HG02623 (cell line): ENCODE measurements at regions not wholly inside any gene's neighbourhood (a gene's known extent, or its start where the extent isn't known, plus 50 kb on each side); places are given as distances from the start of the nearest gene placed in this dataset.

Experiments
- ATAC-seq: cut with Tn5 transposase; IDR thresholded peaks from one replicate; pipeline ENCODE4 v1.9.1; 2021; ENCODE audit warnings: moderate library complexity; ENCODE audit not compliant: unreplicated experiment

GRCh38 chr16:86209202-86209601 is 301.1 kb upstream of the FOXF1 start:
- ATAC-seq, result no peak

DNA sequence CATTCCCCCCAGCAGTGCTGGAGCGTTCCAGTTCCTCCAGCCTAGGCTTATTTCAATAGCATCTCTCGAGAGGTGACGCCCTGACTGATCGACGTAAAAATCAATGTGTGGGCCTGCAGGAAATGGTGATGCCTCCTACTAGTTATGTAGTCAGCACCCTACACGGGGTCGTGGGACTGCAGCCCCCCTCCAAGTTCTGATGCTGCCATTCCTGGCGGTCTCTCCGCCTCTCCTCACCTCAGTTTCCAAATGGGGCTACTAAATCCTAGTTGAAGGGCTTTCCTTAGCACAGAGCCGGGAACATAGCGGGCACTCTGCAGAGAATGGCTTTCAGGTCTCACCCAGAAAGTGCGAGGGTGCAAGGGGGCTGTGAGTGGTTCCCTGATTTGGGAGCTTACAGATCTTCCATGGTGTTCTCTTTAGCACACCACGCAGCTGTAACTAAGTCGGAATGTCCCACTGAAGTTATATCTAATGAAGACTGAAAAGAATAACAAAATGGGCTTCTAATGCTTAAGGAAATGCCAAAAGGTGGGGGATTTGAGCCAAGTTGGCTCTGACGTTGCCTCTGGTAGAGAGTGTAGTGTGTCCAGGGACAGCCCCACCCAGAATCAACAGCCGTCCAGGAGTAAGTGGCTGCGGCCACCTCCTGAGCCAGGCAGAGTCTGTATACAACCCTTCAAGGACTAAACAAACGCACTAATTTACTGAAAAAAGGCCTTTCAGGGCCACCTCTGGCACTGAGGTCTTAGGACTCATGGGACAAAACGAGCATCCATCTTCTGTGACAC is 299.7 kb upstream of the FOXF1 start:
- ATAC-seq, result no peak

- ATAC-seq, result no peak
Observed at GRCh38 chr16:86211265-86211664, 299.1 kb upstream of the FOXF1 start.

- no peak for ATAC-seq
Observed at GRCh38 chr16:86211800-86212199, 298.5 kb upstream of the FOXF1 start.

GRCh38 chr16:86212706-86213436 is 297.5 kb upstream of the FOXF1 start:
- no peak for ATAC-seq

GRCh38 chr16:86213437-86214205 is 296.7 kb upstream of the FOXF1 start:
- no peak for ATAC-seq

GRCh38 chr16:86214326-86215232 is 295.7 kb upstream of the FOXF1 start:
- ATAC-seq, result no peak

GRCh38 chr16:86215233-86215978 is 294.9 kb upstream of the FOXF1 start:
- no peak for ATAC-seq

- ATAC-seq, result no peak
Observed at GRCh38 chr16:86215979-86216585, 294.2 kb upstream of the FOXF1 start.

DNA sequence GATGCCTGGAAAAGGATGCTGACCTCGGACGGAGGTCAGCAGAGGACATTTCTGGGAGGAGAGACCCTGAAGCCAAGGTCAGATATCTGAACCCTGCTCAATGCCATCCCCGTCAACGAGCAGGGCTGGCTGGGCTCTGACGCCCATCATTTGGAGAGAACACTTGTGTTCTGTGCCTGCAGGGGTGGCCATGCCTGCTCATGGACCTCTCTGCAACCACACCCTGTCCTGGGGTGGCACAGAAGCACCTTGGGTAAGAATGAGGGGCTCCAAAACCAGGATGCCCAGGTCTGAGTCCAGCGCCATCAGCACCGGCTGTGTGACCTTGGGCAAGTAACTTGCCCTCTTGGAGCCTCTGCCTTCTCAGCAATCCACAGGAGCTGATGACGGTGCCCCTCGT is 293.7 kb upstream of the FOXF1 start:
- ATAC-seq, result no peak

DNA sequence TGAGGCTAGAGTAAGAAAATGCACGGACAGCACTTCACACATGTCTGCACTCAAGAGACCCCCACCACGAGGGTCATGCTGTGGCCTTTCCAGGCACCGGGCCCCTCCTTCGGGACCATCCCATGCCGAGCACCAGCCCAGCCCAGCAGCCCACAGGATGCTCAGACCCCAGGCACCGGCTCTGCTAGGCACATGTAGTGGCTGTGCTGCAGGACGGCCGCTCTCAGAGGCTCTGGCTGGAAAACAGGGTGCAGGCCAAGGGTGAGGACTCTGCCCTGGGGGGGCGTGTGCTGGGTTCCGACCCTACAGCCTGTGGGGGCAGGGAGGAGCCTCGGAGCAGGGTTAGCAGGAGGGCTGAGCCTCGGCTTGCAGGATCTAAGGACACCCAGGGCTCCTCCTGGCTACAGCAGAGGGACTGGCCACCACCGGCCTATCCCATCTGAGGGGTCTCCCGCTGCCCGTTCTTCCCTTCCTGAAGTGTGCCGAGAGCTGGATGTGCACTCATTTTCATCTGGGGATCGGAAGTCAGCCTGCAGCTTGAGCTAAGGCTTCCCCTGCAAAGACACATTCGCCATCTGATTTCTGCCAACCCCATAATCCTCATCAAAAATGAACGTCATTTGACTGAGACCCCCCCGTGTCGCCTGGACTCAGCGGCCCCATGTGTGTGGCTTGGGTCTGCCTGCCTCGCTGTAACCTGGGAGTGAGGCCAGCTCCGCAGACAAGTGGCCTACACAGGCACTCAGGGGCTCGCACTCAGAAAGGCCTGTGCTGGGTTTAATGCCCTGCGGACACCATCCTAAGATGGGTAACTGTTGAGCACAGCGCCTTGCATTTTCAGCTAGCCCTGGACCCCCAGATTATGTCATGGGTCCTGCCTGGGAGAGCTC is 293.1 kb upstream of the FOXF1 start:
- ATAC-seq, result no peak

- ATAC-seq, result no peak
Observed at GRCh38 chr16:86217891-86218270, 292.4 kb upstream of the FOXF1 start.

DNA sequence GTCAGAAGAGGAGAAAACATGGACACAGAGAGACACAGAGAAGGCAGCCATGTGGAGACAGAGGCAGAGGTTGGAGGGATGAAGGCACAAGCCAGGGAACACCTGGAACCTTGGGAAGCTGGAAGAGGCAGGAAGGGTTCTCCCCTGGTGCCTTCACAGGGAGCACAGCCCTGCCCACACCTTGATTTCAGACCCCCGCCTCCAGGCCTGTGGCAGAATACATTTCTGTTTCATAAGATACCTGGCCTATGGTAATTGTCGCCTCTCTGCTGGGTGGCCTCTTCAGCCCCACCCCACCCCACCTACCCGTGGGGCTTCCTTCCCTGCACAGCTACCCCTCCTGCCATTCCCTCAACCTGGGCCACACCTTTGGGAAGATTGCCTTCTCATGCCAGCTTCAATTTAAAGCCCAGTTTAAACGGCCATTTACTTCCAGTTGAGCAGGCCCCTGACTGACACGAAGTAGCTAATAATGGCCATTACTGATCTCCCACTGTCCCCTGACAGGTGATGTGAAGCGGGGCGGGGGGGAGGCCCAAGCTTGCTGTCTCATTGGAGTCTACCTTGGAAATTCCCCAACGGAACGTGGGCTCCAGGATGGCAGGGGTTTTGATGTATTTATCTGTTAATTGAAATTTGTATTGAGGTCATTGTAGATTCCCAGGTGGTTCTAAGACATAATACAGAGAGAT is 291.7 kb upstream of the FOXF1 start:
- no peak for ATAC-seq

DNA sequence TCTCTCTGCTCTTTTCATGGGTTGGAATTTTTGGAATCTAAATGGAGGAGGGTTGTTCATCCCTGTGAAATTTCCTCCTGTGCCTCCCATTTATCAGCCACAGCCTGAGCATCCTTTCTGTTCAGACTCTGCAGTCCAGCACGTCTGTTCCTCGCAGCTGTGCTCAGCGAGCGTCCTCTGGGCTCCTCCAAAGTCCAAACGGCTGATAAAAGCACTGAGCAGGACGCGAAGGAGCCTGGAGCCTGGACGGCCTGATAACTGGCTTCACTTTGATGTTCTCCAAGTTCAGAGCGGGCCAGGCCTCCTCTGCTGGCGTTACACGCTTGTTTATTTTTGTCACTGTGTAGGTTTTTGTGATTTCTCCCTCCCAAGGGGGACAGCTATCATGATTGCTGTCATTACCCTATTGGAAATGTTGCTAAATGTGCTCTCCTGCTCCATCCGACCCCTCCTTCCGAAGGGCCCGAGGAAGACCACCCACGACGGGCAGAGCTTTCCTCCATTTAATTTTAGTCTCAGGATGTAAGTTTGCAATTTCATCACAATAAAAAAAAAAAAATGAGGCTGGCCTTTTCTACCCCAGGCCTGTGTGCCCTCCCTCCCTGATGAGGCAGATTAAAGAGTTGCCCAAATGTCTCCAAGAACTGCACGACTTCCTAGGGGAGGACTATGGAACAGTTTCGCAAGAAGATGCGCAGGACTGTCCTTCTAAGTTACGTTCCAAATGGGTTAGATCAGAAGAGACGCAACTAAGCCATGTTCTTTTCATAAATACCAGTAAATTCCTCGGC is 290.5 kb upstream of the FOXF1 start:
- ATAC-seq, result no peak

DNA sequence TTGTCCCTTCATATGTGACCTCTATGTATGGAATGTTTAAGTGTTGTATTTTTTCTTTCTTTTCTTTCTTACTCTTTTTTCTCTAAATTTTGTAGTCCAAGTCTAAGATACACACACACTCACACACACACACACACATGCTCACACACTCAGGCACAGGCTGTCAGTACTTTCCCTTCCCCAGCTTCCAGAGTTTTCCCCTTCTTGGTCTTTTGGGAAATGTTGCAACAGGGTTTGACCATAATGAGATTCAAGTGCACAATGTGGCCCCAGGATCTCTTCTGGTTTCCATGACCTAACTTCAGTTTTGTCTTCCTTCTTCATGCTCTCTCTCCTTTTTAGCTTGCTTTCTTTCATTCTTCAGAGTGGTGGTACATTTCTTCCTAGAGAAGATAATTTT is 289.8 kb upstream of the FOXF1 start:
- ATAC-seq, result no peak

DNA sequence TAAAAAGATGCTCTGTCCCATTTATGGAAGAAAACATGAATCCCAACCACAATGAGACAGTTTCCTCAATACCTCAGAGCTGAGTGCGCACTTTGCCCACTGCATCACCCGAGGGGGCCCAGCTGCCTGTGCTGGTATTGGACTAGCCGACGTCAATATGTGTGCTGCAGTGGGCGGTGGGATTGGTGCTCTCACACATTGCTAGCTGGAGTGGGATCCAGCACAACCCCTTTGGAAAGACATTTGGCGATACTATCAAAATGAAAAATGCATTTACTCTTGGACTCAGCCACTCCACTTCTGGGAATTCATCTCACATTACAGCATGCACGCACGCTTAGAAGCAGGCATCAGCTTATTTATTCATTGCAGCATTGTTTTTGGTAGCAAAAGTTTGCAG is 289.2 kb upstream of the FOXF1 start:
- ATAC-seq, result no peak

DNA sequence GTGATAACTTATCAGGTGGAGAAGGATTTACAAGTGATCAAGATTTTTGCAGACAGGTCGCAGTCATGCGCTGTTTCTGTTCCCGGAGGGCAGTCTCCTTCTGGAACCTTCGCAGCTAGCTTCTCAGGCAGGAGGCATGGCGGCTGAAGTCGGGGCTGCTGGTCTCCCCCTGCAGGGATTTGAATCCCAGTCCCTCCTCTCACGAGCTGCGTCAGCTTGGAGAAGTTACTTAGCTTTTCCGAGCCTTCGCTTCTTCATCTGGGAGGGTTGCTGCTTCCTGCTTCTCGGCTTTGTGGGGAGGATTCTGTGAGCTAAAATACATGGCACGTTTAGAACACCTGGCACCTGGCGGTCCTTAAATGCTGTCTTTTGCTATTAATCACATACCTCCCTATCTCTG is 287.8 kb upstream of the FOXF1 start:
- ATAC-seq, result no peak
